ENCODE measurements at regions not wholly inside any gene's neighbourhood (a gene's known extent, or its start where the extent isn't known, plus 50 kb on each side); places are given as distances from the start of the nearest gene placed in this dataset.

DNA sequence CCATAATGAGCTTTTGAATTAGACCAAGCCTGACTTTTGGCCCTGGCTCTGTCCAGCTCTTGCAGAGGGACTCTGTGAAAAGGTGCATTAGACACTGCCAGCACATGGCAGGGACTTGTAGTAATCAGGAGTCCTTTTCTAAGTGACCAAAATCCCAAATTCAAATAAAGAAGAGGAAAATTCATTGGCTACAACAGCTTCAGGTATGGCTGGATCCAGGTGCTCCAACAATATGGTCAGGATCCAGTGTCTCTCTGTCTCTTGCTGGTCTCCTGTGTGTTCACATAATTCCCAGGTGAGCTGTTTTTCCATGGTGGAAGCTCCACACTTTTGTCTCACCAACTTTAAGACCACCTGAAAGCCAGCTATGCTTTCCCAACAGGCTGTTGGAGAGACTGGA, 358.8 kb upstream of the TNRC6C start:
- no peak overlapping the region for H3K27ac Mint-ChIP-seq
- H3K27me3 Mint-ChIP-seq: peaks cover 24% of the 10 kb centered on the region
- H3K4me3 Mint-ChIP-seq: no peak overlapping the region
- H3K4me1 Mint-ChIP-seq: peaks cover 11% of the 10 kb centered on the region
- H3K9me3 Mint-ChIP-seq: no peaks in the 10 kb centered on the region
- no peak for DNase-seq
- intact Hi-C loops (cut with micrococcal nuclease): no loop called here
- no peaks in the 10 kb centered on the region for H3K36me3 Mint-ChIP-seq (ENCODE audit: low read depth)

DNA sequence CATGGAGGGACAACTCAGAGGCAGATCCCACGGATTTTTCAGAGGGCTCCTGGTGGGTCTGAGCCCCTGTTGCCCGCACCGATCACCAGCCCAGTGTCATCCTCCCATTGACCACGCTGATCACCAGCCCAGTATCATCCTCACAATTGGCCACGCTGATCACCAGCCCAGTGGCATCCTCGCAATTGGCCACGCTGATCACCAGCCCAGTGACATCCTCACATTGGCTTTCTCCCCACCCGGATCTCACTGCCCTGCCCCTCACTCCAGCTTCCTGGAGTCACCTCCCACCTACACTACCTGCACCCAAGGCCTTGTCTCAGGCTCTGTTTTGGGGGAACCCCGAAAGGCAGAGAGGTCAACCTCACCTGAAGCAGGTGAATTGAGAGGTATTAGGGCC, 358.2 kb upstream of the TNRC6C start:
- intact Hi-C loops (cut with micrococcal nuclease): no loop called here
- H3K4me1 Mint-ChIP-seq: peaks cover 6% of the 10 kb centered on the region
- no peak for DNase-seq
- H3K4me3 Mint-ChIP-seq: no peak overlapping the region
- H3K9me3 Mint-ChIP-seq: no peaks in the 10 kb centered on the region
- no peaks in the 10 kb centered on the region for H3K36me3 Mint-ChIP-seq (ENCODE audit: low read depth)
- H3K27me3 Mint-ChIP-seq: peaks cover 25% of the 10 kb centered on the region
- H3K27ac Mint-ChIP-seq: no peak overlapping the region

DNA sequence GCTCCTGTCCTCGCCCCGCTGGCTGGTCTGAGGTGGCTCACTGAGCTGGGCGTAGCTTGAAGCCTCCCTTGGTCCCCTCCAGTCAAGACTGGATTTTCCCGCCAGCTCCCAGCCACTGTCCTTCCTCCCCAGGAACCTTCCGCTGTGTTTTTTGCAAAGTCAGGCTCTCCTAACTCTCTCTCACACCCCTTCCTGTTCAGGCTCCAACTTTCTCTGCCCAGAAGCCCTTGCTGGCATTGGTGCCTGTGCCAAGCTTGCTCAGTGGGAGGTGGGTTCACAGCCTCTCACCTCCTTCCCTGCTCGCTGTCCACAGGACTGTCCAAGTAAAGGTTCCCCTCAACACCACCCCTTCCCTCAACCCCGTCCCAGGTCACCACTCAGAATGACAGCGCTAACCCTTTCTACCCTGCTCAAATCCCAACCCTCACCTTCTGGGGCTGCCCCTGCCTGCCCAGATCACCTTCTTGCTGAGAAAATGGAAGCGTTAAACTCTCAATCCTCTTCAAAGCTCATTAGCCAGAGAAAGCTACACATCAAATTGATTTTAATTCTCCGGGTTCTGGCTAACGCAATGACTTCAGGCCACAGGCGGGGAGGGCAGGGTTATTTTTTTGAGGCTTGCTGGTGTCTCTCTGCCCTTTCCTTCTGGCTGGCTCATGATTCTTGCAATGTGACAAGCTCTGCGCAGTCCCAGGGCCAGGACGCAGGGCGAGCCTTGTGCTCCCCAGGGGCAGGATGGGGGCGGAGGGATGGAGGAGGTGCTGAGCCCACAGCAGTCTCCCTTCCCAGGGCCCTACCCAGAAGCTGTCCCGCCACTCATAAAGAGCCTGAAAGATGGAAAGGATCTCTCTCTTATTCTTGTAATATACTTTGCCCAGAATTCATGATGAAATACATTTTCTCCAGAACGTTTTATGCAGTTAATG, 357.2 kb upstream of the TNRC6C start:
- Mint-ChIP-seq H3K27me3 (peaks cover 18% of the 10 kb centered on the region), H3K36me3 (ENCODE audit: low read depth) (no peaks in the 10 kb centered on the region), H3K27ac (no peak overlapping the region), H3K4me1 (no peaks in the 10 kb centered on the region), H3K9me3 (no peaks in the 10 kb centered on the region), H3K4me3 (no peak overlapping the region)
- DNase-seq: no peak
- intact Hi-C loops (cut with micrococcal nuclease): no loop called here

DNA sequence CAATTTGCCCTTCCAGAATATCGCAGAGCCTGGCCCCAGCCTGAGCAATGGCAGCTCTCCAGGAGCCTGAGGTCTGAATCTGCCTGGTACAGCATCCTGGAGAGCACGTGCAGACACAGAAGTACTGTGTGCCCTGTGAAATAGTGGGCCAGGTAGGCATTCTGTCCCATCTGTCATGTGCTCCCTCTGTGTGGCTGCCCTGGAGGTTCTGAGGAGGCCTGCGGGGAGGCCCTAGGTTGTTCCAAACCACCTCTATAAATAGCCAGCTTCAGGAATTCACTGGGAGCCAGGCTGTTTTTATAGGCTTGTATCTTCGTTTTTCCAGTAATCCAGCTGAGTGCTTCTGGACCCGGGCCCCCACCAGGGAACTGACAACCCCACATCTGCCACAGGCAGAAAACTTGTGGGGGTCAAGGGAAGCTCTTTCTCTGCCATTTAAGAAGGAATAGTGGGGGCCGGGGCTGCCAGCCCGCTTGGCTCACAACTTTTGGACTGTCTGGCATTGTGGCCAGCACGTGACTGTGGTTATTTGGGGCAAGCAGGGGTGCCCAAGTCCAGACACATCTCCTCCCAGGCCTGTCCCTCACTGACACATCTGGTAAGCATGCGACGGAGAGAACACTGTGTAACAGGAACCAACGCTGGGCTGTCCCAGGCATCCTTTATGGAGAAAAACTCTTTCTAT, 356.3 kb upstream of the TNRC6C start:
- no peaks in the 10 kb centered on the region for H3K4me1 Mint-ChIP-seq
- no peaks in the 10 kb centered on the region for H3K36me3 Mint-ChIP-seq (ENCODE audit: low read depth)
- H3K4me3 Mint-ChIP-seq: no peak overlapping the region
- peaks cover 18% of the 10 kb centered on the region for H3K27me3 Mint-ChIP-seq
- intact Hi-C loops (cut with micrococcal nuclease): no loop called here
- no peak for DNase-seq
- no peak overlapping the region for H3K27ac Mint-ChIP-seq
- H3K9me3 Mint-ChIP-seq: no peaks in the 10 kb centered on the region

DNA sequence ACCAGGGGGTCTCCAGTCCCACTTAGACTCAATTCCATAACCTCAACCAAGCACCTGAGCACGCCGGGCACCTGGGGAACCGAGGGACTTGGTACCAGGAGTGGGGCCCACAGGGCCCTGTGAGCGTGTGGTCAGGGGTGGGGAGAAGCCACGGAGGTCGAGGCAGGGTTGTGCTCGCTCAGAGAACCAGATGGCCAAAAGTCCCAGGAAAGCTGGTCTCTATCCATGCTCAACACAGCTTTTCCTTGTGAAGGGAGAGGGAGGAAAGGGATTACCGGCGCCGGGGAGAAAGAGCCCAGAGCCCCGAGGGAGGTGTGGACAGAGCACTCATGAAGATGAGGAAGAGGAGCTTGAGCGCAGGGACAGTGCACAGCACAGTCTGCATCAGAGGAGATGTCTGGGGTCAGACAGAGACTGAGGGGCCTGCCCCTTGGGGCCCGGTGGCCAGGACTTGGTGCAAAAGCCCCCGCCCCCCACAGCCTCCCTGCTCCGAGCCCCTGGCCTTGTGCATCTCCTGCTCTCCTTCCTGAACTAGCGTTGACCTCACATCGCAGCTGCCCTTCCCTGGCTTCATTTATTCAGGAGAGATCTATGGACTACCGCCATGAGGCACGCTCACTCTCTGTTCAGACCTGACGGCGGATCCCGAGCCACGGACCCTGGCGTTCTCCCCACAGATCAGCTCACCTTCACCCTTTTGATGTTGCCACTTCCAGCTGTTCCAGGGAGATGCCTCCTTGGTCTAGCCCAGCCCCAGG, 355.4 kb upstream of the TNRC6C start:
- H3K36me3 Mint-ChIP-seq (ENCODE audit: low read depth): no peaks in the 10 kb centered on the region
- no peak overlapping the region for H3K27ac Mint-ChIP-seq
- H3K27me3 Mint-ChIP-seq: peaks cover 15% of the 10 kb centered on the region
- no peaks in the 10 kb centered on the region for H3K4me1 Mint-ChIP-seq
- H3K9me3 Mint-ChIP-seq: no peaks in the 10 kb centered on the region
- no peak overlapping the region for H3K4me3 Mint-ChIP-seq
- DNase-seq: no peak
- intact Hi-C loops (cut with micrococcal nuclease): no loop called here

DNA sequence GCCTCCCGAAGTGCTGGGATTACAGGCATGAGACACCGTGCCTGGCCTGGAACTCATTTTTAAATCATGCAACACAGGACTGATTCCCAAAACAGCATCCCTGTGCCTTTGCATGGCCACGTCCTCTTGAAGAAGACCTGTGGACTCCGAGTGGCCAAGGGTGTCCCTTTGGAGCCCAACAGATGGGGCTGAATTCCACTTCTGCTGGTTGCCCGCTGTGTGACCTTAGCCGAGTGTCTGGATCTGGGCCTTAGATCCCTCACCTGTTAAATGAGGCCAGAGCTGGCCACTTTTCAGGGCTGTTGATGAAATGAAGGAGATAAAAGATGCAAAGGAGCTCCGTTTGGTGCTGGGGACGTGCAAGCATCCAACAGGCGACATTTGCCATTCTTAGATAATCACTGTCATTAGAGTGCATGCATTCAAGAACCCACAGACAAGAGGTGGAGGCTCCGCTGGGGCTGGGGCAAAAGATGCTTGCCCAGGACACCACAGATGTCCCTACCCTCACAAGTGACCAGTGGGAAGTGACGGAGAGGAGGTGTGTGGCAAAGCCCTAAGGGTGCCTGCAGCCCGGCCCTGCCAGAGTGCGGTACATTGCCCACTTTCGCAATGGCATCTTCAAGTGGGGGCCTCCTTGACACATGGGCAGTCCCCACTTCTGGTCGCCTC, 354.1 kb upstream of the TNRC6C start:
- H3K9me3 Mint-ChIP-seq: no peaks in the 10 kb centered on the region
- H3K4me1 Mint-ChIP-seq: peaks cover 5% of the 10 kb centered on the region
- H3K36me3 Mint-ChIP-seq (ENCODE audit: low read depth): no peaks in the 10 kb centered on the region
- no peak overlapping the region for H3K4me3 Mint-ChIP-seq
- intact Hi-C loops (cut with micrococcal nuclease): no loop called here
- DNase-seq: no peak
- peaks cover 13% of the 10 kb centered on the region for H3K27me3 Mint-ChIP-seq
- no peak overlapping the region for H3K27ac Mint-ChIP-seq

DNA sequence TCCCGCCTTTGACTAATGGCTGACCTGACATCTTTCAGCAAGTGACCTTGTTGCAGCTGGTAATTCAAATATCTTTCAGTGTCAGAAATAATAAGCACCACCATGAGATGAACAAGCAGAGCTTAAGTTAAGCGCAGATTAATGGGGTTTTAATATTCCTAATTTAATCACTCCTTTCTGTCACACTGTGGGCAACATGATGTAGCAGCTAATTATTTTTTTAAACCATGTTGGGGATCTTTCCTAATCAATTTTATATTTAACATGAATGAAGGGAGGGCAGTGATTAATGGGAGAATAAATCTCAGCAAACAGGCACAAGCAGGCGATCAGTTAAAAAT, 353.6 kb upstream of the TNRC6C start:
- H3K4me3 Mint-ChIP-seq: no peak overlapping the region
- peaks cover 7% of the 10 kb centered on the region for H3K4me1 Mint-ChIP-seq
- H3K27me3 Mint-ChIP-seq: peaks cover 13% of the 10 kb centered on the region
- no peaks in the 10 kb centered on the region for H3K36me3 Mint-ChIP-seq (ENCODE audit: low read depth)
- no peaks in the 10 kb centered on the region for H3K9me3 Mint-ChIP-seq
- intact Hi-C loops (cut with micrococcal nuclease): no loop called here
- no peak overlapping the region for H3K27ac Mint-ChIP-seq
- DNase-seq: no peak

DNA sequence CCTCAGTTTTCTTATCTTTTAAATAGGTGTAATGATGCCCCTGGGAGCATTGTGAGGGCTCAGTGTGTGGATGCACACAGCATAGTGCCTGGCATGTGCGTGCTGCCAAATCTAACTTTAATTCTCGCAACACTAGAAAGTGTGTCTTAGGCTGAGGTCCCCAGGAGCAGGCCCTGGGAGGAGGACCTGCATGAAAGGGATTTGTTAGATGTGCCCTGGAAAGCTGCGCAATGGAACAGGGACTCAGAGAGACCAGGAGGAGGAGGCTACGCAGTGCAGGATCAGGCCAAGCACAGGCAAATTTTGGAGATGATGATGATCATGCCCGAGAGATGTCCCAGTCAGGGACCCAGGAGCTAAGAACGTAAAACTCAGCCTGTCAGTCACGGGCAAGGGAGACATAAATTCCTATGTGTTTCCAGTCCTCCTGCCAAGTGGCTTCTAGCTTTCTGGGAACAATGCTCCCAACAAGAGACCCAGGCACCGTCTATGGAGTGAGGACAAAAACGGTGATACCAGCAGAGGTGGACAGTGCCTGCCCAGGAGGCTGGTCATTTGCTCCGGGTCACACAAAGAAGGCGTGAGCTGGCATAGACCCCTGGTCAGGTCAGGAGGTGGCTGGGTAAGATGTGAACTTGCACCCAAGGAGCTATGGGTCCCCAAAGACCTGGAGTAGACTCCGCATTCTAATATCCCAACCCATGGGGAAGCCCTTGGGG, 352.2 kb upstream of the TNRC6C start:
- H3K4me1 Mint-ChIP-seq: peaks cover 17% of the 10 kb centered on the region
- H3K4me3 Mint-ChIP-seq: no peak overlapping the region
- no peaks in the 10 kb centered on the region for H3K9me3 Mint-ChIP-seq
- intact Hi-C loops (cut with micrococcal nuclease): no loop called here
- no peak overlapping the region for H3K27ac Mint-ChIP-seq
- peaks cover 10% of the 10 kb centered on the region for H3K27me3 Mint-ChIP-seq
- no peak for DNase-seq
- H3K36me3 Mint-ChIP-seq (ENCODE audit: low read depth): no peaks in the 10 kb centered on the region

DNA sequence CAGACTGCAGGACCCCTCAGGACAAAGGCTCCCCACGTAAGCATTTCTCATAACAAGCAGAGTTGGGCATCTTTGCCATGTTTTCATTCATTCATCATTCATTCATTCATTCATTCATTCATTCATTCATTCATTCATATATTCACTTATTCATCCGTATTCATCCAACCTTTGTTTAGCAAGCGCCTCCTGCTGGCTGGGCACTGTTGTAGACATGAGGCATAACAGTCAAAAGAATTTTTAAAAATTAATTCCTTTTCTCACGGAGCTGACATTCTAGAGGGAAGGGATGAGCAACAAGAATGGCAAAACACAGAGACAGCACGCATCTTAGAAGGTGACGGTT, 351.7 kb upstream of the TNRC6C start:
- Mint-ChIP-seq H3K4me3 (no peak overlapping the region), H3K4me1 (peaks cover 21% of the 10 kb centered on the region), H3K27me3 (peaks cover 6% of the 10 kb centered on the region), H3K9me3 (no peaks in the 10 kb centered on the region), H3K27ac (no peak overlapping the region), H3K36me3 (ENCODE audit: low read depth) (no peaks in the 10 kb centered on the region)
- intact Hi-C loops (cut with micrococcal nuclease): no loop called here
- no peak for DNase-seq

DNA sequence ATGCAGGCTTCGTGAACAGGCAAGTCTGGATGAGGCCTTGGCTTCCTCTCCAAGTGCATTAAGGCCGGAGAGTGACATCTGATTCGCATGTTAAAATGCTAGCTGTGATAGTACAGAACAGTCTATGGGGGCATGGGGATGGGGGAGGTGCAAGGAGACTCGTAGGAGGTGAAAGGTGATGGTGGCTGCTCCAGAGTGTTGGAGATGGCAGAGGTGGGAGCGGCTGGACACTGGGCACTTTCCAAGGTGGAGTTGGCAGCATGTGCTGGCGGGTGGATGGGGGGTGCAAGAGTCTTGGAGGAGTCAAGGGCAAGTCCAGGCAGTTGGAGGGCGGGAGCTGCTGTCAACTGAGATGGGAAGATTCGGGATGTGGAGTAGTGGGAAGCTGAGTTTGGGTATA, 350.9 kb upstream of the TNRC6C start:
- no peak overlapping the region for H3K27ac Mint-ChIP-seq
- H3K27me3 Mint-ChIP-seq: peaks cover 5% of the 10 kb centered on the region
- H3K36me3 Mint-ChIP-seq (ENCODE audit: low read depth): no peaks in the 10 kb centered on the region
- intact Hi-C loops (cut with micrococcal nuclease): no loop called here
- H3K9me3 Mint-ChIP-seq: no peaks in the 10 kb centered on the region
- peaks cover 21% of the 10 kb centered on the region for H3K4me1 Mint-ChIP-seq
- no peak overlapping the region for H3K4me3 Mint-ChIP-seq
- DNase-seq: no peak

DNA sequence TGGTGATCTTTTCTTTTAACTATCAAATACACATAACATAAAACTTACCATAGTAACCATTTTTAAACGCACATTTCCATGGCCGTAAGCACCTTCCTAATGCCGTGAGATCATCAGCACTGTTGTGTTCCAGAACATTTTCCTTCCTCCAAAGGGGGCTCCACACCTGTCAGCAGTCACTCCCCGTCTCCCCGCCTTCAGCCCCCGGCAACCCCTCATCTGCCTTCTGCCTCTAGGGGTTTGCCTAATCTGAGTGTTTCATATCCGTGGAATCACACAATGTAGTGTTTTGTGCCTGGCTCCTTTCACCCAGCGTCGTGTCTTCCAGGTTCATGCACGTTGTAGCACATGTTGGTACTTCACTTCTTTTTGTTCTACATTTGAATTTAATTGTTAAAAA, 350.1 kb upstream of the TNRC6C start:
- Mint-ChIP-seq H3K4me1 (peaks cover 21% of the 10 kb centered on the region), H3K27me3 (peaks cover 5% of the 10 kb centered on the region), H3K36me3 (ENCODE audit: low read depth) (no peaks in the 10 kb centered on the region), H3K9me3 (no peaks in the 10 kb centered on the region), H3K4me3 (no peak overlapping the region), H3K27ac (no peak overlapping the region)
- no peak for DNase-seq
- intact Hi-C loops (cut with micrococcal nuclease): no loop called here

DNA sequence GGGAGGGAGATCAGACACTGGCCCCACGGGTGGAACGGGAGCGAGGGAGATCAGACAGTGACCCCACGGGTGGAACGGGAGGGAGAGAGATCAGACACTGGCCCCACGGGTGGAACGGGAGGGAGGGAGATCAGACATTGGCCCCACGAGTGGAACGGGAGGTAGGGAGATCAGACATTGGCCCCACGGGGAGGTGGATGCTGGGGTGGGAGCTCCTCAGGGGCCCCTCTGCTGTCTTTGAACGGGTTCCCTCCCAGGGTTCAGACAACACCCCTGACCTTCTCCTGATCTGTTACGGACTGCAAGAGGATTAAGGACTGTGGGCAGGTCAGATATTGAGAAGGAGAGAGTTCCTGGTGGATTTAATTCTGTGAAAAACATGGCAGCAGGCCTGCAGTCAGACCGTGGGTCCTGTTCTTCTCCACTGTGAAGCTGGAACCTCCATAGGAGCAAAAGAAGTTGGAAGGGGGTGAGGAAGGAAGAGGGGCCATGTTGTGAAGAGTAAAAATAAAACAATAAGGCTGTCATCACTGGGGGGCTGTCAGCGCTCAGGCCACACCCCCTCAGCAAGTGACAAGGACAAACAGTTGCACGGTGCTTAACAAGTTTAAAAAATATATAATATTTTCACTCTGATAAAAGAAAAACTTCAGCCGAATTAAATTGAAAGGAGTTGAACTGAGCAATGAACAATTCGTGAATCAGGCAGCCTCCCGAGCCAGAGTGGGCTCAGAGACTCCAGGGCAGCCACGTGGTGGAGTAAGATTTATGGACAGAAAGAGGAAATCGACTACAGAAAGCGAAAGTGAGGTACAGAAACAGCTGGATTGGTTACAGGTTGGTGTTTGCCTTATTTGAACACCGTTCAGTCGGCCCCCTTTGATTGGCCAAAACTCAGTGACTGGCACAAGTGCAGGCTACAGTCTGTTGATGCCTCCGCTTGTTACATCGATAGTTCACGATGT, 348.7 kb upstream of the TNRC6C start:
- no peaks in the 10 kb centered on the region for H3K9me3 Mint-ChIP-seq
- intact Hi-C loops (cut with micrococcal nuclease): loop anchor here (1.0 kb wide), 2 partner anchors 24 to 35 kb away; no protein-coding TSS in a partner anchor
- peak overlapping the region; percentile 73 for H3K4me3 Mint-ChIP-seq
- DNase-seq: peak; percentile 91
- H3K36me3 Mint-ChIP-seq (ENCODE audit: low read depth): no peaks in the 10 kb centered on the region
- H3K27ac Mint-ChIP-seq: peak overlapping the region; percentile 90
- H3K4me1 Mint-ChIP-seq: peaks cover 21% of the 10 kb centered on the region
- peaks cover 12% of the 10 kb centered on the region for H3K27me3 Mint-ChIP-seq

Data from activated CD4-positive, alpha-beta T cell treated with anti-CD3 and anti-CD28 coated beads, Interleukin-2, amount 10 ng/mL, durations not matched to agents 24 days and 14 days (primary cell).